ENCODE measurements at regions not wholly inside any gene's neighbourhood (a gene's known extent, or its start where the extent isn't known, plus 50 kb on each side); places are given as distances from the start of the nearest gene placed in this dataset.

DNA sequence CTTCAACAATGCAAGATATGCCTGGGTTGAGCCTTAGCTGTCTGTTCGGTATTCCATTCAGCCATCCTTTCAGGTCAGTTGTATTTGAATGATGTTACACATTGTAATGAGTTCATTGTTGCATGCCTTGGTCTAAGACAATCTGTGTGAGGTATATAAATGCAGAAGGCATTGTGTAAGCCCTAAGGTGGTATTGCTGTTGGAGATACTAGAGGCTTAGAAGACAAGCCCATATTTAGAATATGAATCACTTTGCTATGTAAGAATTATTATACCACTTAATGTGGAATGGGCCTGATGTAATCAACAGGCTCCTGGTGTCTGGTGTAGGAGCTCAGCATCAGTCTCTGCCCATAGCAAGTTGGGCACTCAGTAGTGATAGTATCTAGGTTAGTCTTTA, 473.4 kb upstream of the GNPDA2 start:
- Histone ChIP-seq H3K79me2 (ENCODE audit: insufficient read depth, low read depth) (no peaks in the 10 kb centered on the region), H3K36me3 (ENCODE audit: insufficient read depth) (no peaks in the 10 kb centered on the region), H2AFZ (ENCODE audit: low read depth) (no peak overlapping the region), H4K20me1 (ENCODE audit: insufficient read depth) (no peaks in the 10 kb centered on the region), H3K27me3 (ENCODE audit: insufficient read depth, low read depth) (no peaks in the 10 kb centered on the region), H3K27ac (no peak overlapping the region), H3K4me3 (IDR thresholded peaks at IDR 0.05; ENCODE audit: insufficient read depth, low read depth, low read length) (no peak overlapping the region), H3K4me2 (no peak overlapping the region), H3K4me1 (ENCODE audit: low read depth, poor library complexity, severe bottlenecking) (no peaks in the 10 kb centered on the region), H3K9ac (no peak overlapping the region)
- TF ChIP-seq, protein P1, sequence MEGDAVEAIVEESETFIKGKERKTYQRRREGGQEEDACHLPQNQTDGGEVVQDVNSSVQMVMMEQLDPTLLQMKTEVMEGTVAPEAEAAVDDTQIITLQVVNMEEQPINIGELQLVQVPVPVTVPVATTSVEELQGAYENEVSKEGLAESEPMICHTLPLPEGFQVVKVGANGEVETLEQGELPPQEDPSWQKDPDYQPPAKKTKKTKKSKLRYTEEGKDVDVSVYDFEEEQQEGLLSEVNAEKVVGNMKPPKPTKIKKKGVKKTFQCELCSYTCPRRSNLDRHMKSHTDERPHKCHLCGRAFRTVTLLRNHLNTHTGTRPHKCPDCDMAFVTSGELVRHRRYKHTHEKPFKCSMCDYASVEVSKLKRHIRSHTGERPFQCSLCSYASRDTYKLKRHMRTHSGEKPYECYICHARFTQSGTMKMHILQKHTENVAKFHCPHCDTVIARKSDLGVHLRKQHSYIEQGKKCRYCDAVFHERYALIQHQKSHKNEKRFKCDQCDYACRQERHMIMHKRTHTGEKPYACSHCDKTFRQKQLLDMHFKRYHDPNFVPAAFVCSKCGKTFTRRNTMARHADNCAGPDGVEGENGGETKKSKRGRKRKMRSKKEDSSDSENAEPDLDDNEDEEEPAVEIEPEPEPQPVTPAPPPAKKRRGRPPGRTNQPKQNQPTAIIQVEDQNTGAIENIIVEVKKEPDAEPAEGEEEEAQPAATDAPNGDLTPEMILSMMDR (conservative IDR thresholded peaks at IDR 0.05; ENCODE audit: low read depth, low read length), result no peak

DNA sequence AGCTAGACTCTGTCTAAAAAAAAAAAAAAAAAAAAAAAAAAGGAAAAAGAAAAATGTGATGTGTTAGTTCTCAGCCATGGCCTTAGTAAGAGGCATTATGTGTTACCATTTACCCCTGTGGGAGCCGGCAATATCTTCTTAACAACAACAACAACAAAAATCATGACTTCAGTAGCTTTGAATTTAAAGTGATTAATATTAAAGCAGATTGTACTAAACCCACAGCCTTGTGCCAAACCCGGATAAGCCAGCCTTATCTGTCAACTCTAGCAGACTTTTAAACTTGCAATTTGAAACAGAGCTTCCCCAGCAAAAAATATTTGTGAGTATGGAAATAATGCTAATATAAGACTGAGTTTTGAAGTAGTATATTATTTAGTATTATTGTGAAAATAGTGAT, 462.1 kb upstream of the GNPDA2 start:
- Histone ChIP-seq H3K27me3 (ENCODE audit: insufficient read depth, low read depth) (no peaks in the 10 kb centered on the region), H3K9ac (no peak overlapping the region), H4K20me1 (ENCODE audit: insufficient read depth) (no peaks in the 10 kb centered on the region), H3K79me2 (ENCODE audit: insufficient read depth, low read depth) (no peaks in the 10 kb centered on the region), H3K27ac (no peak overlapping the region), H3K4me2 (no peak overlapping the region), H3K36me3 (ENCODE audit: insufficient read depth) (no peaks in the 10 kb centered on the region), H3K4me3 (IDR thresholded peaks at IDR 0.05; ENCODE audit: insufficient read depth, low read depth, low read length) (no peak overlapping the region), H3K4me1 (ENCODE audit: low read depth, poor library complexity, severe bottlenecking) (no peaks in the 10 kb centered on the region), H2AFZ (ENCODE audit: low read depth) (no peak overlapping the region)
- TF ChIP-seq, protein P1 (conservative IDR thresholded peaks at IDR 0.05; ENCODE audit: low read depth, low read length), result no peak

DNA sequence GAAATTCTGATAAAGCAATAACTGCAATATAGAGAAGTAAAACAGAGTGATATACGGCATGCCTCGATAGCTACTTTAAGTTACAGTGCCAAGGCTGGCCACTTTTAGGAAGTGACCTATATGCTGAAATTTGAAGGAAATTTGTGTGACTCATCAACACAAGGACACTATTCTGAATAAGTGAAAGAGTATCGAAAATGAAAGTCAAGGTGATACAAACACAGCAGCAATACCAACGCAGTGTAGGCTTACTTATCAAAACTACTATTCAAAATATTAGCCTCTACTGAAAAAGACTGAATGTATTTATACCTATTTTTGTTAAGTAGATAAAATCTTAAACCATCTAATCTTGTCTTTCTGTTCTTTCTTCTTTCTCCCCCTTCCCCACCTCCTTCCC, 459.9 kb upstream of the GNPDA2 start:
- Histone ChIP-seq H3K27ac (no peak overlapping the region), H3K27me3 (ENCODE audit: insufficient read depth, low read depth) (no peaks in the 10 kb centered on the region), H2AFZ (ENCODE audit: low read depth) (no peak overlapping the region), H3K4me3 (IDR thresholded peaks at IDR 0.05; ENCODE audit: insufficient read depth, low read depth, low read length) (no peak overlapping the region), H3K79me2 (ENCODE audit: insufficient read depth, low read depth) (no peaks in the 10 kb centered on the region), H3K36me3 (ENCODE audit: insufficient read depth) (no peaks in the 10 kb centered on the region), H4K20me1 (ENCODE audit: insufficient read depth) (no peaks in the 10 kb centered on the region), H3K4me1 (ENCODE audit: low read depth, poor library complexity, severe bottlenecking) (no peaks in the 10 kb centered on the region), H3K9ac (no peak overlapping the region), H3K4me2 (no peak overlapping the region)
- TF ChIP-seq, protein P1 (conservative IDR thresholded peaks at IDR 0.05; ENCODE audit: low read depth, low read length), result no peak

DNA sequence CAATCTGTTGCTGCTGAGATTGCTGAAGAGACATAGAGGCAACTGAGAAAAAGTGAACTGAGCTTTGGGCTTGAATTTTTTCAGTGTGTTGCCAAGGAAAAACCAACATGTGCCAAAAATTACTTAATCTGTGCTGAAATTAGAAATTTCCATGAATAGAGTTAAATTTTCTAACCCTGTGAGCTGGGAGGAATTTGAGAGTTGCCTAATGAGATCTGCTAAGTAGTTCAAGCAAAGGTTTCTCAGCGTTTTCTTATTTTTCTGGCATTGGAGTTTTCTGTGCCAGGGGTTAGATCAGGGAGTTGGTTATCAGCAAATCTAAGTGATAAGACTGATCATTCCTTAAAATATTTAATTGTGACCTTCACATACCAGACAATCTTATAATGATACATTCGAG, 457.5 kb upstream of the GNPDA2 start:
- Histone ChIP-seq H3K36me3 (ENCODE audit: insufficient read depth) (no peaks in the 10 kb centered on the region), H3K9ac (no peak overlapping the region), H3K4me3 (IDR thresholded peaks at IDR 0.05; ENCODE audit: insufficient read depth, low read depth, low read length) (no peak overlapping the region), H3K79me2 (ENCODE audit: insufficient read depth, low read depth) (no peaks in the 10 kb centered on the region), H3K4me1 (ENCODE audit: low read depth, poor library complexity, severe bottlenecking) (no peaks in the 10 kb centered on the region), H2AFZ (ENCODE audit: low read depth) (no peak overlapping the region), H3K4me2 (no peak overlapping the region), H3K27ac (no peak overlapping the region), H4K20me1 (ENCODE audit: insufficient read depth) (no peaks in the 10 kb centered on the region), H3K27me3 (ENCODE audit: insufficient read depth, low read depth) (no peaks in the 10 kb centered on the region)
- TF ChIP-seq, protein P1 (conservative IDR thresholded peaks at IDR 0.05; ENCODE audit: low read depth, low read length), result no peak

DNA sequence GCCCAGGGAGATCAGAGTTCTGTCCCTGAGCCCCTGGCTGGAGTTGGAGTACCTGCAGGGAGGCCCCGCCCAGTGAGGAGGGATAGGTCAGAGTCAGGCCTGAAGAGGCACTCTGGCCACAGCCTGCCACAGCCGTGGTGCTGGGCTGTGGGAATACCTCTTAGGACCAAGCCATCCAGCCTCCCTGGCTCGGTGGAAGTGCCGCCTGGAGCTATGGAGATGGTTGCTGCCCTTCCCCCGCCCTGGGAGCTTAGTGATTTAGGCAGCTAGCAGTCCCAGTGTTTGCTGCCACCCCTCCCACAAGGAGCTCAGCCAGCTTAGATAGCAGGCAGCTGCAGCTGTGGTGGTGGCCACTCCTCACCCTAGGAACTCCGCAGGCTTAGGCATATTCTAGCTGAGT, 446.3 kb upstream of the GNPDA2 start:
- Histone ChIP-seq H3K9ac (no peak overlapping the region), H3K27ac (no peak overlapping the region), H3K36me3 (ENCODE audit: insufficient read depth) (no peaks in the 10 kb centered on the region), H3K27me3 (ENCODE audit: insufficient read depth, low read depth) (no peaks in the 10 kb centered on the region), H2AFZ (ENCODE audit: low read depth) (no peak overlapping the region), H3K4me1 (ENCODE audit: low read depth, poor library complexity, severe bottlenecking) (no peaks in the 10 kb centered on the region), H4K20me1 (ENCODE audit: insufficient read depth) (no peaks in the 10 kb centered on the region), H3K4me2 (no peak overlapping the region), H3K79me2 (ENCODE audit: insufficient read depth, low read depth) (no peaks in the 10 kb centered on the region), H3K4me3 (IDR thresholded peaks at IDR 0.05; ENCODE audit: insufficient read depth, low read depth, low read length) (no peak overlapping the region)
- TF ChIP-seq, protein P1 (conservative IDR thresholded peaks at IDR 0.05; ENCODE audit: low read depth, low read length), result no peak

Measured in KMS-11 (cell line).